HG02852 (cell line): ENCODE measurements at regions not wholly inside any gene's neighbourhood (a gene's known extent, or its start where the extent isn't known, plus 50 kb on each side); places are given as distances from the start of the nearest gene placed in this dataset.

Experiments
- ATAC-seq: cut with Tn5 transposase; IDR thresholded peaks from one replicate; pipeline ENCODE4 v1.9.1; 2021; ENCODE audit warnings: mild to moderate bottlenecking, moderate library complexity; ENCODE audit not compliant: unreplicated experiment

DNA sequence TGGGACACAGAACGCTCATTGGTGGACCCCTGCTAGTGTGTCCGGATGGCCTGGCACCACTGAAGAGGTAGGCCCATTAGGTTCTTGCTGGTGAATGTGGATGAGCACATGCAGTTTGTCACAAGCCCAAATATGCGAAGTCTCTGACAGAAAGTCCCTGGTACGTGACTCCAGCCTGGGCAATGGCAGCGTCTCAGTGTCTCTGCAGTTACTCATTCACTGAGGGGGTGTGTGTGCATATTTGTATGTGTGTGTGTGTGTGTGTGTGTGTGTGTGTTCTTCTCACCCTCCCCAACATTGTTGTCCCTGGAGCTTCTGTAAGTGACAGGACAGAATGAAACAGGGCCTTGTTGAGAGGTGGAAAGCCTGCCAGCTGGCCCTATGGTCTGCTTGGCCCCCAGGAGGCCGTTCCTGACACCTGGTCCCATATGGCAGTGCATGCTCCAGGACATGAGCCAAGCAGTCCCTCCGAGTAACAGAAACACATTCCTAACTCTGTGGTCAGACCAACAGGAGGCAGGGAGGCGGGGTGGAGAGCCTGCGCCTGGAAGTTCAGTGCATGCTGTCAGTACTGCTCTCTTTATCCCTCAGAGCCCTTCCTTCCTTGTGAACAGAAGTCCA is 169.9 kb downstream of the SLC28A3 start:
- ATAC-seq = no peak

DNA sequence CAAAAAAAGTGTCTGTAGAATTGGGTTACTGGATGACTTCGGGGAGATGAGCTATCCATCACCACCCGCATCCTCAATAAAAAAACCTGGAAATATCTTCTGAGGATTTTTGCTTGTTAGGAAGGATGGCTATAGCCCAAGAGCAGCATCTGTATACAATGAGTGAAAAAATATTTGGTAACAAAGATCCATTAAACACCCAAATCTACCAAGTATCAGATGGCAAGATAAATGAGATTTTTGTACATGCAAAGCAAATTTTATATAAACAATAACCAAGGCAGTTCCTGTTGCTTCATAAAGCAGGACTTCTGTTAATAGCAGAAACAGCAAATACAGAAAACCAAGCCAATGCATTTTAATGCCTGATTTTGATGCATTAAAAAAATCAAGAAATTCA is 166.6 kb downstream of the SLC28A3 start:
- ATAC-seq = no peak

DNA sequence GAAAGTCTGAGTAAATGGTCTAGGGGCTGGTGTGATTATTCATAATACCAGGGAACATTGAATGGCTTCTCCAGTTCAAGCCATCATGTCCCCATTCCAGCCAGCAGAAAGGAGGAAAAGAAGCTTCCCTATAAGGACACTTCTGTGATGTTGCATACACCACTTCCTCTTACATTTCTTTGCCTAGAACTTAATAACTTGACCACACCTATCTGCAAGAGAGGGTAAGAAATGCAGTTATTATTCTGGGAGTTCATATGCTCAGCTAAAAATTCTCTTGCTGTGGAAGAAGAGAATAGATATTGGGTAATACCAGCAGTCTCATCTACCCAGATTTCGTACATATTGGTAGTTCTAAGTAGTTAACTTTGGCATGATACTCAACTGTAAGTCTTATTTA is 166.1 kb downstream of the SLC28A3 start:
- no peak for ATAC-seq

DNA sequence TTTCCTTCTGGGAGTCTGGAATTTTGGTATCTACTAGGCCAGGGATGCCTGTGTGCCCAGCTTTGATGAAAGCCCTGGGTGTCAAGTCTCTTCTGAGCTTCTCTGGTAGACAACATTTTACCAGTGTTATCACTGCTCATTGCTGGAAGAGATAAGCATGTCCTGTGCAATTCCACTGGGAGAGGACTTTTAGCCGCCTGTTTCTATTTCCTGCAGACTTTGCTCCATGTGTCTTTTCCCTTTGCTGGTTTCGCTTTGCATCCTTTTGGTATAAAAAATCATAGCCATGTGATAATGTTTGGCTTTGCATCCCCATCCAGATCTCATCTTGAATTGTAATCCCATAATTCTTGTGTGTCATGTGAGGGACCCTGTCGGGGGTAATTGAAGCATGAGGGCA is 163.2 kb downstream of the SLC28A3 start:
- ATAC-seq = no peak

DNA sequence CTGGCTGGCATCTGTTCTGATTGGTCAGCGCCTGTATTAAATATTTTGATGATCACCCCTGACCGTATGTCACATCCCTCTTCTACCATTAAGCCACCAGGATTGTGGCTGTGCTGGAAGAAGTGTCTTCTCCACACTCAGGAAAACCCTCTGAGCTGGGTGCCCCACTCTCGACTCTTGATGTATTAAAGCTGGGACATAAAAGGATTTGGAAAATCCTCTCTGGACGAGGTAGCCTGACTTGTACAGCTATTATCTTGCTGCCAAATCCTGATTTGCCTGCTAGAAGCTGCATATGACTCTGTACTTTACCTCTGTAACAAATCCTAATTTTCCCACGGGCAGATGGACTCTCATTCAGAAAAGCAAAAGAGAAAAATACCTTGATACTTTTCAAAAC is 161.0 kb downstream of the SLC28A3 start:
- no peak for ATAC-seq

DNA sequence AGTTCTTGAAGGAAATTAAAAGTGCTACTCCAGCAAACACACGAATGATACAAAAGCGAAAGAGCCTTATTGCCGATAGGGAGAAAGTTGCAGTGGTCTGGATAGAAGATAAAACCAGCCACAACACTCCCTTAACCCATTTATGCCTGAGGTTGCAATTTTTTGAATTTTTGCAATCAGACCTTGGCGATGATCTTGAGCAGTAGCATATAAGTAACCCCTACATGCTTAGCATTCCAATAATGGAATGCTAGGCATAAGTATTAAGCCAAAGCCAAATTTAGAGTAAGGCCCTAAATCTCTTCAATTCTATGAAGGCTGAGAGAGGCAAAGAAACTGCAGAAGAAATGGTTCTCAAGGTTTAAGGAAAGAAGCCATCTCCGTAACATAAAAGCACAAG is 153.5 kb downstream of the SLC28A3 start:
- ATAC-seq = no peak

DNA sequence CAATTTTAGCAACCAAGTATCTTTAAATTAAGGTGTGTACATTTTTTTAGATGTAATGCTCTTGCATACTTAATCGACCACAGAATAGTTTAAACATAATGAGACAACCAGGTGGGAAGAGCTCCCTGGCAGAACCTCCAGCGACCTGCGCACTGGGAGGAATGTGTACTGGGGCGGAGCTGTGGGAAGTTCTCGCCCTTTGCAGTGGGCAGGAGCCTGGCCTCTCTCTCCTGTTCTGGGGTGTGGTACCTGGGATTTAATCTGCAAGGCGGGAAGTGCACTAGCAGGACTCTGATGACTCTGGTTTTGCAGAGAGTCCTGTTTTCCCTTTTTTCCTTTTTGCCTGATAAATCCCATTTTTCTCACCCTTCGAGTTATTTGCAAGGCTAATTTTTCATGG is 150.7 kb downstream of the SLC28A3 start:
- no peak for ATAC-seq

DNA sequence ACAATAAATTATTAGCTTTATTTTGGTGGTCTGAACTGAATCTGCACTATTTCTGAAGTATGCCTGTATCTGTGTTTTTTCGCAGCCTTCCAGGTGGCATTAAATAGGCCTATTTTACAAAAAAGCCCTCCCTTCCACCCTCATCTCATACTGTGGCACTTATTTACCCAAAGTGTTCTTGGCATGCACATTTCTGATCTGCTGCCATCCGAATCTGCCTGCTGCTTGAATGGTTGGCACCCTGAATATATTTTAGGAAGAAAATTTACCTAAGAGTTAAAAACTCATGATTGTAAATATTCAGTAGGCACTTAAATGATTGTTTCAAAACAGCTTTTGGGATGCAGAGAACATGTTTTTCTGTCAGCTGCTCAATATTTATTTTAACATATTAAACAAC is 150.1 kb downstream of the SLC28A3 start:
- no peak for ATAC-seq

DNA sequence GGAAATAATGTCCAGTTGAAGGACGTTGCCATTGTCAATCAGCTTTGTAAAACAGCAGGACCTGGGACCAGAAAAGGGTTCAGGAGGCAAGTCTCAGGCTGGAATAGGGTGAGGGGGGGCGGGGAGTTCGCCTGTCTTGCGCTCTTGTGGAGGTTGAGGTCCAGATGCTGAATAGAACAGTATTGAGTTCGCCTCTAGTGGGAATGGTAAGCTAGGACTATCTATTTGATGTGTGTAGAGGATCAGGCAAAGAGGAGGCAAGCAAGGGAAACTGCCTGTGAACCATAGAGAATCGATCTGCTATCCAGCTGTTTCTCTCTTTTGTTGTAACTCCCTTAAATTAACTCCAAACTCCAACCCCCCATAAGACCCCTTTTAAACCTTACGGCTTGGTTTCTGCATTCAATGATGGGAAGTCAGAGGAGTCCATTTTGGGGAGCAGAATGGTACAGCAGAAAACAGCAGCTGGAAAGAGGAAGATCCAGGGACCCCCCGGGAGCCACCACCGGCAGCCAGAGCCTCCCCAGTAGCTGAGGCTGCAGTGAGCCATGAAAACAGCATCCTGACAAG is 133.7 kb downstream of the SLC28A3 start:
- no peak for ATAC-seq

DNA sequence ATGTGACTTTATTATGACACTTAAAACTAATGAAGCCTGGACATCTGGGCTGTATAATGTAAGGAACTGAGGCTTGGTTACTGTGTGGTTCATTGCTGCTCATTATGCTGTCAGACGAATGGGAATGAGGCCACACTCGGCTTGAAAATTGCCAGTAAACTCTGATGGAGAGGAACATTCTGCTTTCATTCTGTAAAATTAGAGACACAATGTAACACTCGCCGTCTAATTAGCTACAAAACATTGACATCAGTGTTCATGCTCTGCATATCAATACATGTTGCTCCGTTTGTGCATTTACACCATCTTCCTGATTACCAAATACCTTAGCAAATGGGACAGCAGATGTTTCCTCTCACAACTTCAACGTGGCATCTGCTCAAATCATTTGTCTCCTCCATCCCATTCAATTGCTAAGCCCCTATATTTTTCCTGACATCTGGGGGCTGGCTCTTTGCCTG is 133.0 kb downstream of the SLC28A3 start:
- no peak for ATAC-seq

DNA sequence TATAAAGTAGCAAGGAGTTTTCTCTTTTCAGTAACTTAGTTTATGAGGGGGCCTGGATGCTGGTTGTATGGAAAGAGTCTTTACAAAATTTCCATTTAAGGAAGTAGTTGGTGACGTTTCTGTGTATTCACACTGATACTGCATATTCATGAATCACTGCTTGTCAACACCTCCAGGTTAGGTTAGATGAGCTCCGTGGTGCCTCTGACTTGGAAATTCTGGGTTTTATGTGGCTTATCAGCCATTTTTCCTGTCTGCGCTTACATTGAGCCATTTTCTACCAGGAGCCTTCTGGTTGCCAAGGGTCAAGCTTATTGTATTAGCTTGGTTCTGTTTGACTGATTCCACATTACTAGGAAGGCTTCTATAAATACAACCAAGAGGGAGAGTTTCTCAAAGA is 128.3 kb downstream of the SLC28A3 start:
- no peak for ATAC-seq

DNA sequence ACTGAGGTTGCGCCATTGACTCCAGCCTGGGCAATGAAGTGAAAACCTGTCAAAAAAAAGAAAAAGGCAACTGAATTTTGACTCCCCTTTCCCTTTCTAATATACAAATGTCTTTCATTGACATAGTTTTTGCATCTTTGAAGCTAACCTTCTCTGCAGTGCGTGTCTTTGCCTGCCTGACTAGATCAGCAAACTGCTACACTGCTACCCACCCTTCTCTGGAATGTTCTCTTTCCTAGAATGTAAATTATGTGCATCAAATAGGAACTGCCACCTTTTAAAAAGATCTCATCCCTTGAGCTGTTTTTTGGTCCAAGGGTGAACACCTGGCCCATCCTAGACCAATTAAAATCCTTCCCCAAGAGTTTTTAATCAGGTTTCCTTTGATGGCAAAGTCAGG is 127.6 kb downstream of the SLC28A3 start:
- ATAC-seq = no peak

DNA sequence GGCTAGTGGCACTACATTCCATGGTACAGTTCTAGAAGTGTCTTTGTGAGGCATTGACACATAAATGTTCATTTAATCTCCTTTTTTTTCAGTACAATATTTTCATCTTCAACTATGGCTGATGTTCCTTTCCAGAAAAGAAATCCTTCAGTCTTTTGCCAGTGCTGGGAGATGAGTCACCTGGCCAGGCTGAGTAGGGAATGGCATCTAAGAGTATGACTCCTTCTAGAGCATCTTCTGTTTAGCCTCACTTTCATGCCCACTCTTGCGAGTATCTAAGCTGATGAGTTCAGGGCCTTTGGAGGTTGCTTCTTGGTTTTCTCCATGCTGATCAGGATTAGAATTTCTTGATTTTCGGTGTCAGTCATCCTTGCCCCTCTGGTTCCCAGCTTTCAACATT is 124.4 kb downstream of the SLC28A3 start:
- ATAC-seq = no peak

DNA sequence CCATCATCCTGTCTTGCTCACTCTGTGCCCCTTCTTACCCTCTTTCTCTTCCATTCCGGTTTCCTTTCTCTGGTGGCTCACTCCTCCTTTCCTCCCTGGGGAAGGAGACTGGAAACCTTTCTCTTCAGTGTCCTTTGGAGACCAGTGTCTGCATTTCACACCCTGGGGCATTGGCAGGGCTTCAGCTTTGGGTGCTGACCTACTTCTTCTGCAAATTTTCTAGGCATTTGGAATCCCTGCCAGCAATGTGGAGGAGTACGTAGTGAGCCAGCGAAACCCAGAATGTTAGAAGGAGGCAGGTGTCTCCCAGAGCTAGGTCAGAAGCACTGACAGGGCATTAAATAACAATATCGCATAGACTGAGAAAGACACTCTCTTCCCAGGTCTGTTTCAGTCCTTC is 122.2 kb downstream of the SLC28A3 start:
- ATAC-seq = no peak

DNA sequence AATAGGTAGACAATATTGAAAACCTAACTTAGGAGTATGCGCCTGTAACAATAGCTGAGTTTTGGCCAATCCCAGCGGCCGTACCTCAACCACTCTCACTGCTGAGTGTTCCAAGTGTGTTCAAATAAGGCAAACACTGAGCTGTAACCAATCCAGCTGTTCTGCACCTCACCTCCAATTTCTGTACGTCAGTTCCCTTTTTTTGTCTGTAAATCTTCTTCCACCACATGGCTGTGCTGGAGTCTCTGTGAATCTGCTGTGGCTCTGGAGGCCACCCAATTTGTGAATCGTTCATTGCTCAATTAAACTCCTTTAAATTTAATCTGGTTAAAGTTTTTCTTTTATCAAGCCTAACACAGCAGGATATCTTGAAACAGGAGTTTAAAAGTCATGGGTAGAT is 116.3 kb downstream of the SLC28A3 start:
- ATAC-seq = no peak
